Mesenchymal stem cell (in vitro differentiated cells and primary cell): ENCODE measurements at regions not wholly inside any gene's neighbourhood (a gene's known extent, or its start where the extent isn't known, plus 50 kb on each side); places are given as distances from the start of the nearest gene placed in this dataset. TPM values are rescaled to one million over a fixed set of nuclear protein-coding genes. Genes with fewer than 3 reads are reported as not detected.

Experiments used
- small RNA-seq: library from polyadenylated mRNA; stranded (forward); fragments of <200 nt; extraction: miRNeasy Mini kit (QIAGEN cat#:217004); gene quantifications from one replicate; pipeline ENCODE3, GENCODE V24; 2013; ENCODE audit warnings: low read depth

Small RNAs in the stretch of these regions (small RNA-seq; reads per million reads assigned to genes)
- not detected for gene RF00017
